NCI-H2171 treated with DMSO at 0.1 percent for 48 hours (cell line): ENCODE measurements at regions not wholly inside any gene's neighbourhood (a gene's known extent, or its start where the extent isn't known, plus 50 kb on each side); places are given as distances from the start of the nearest gene placed in this dataset.
"Not testable (repeated sequence)": the region's sequence is repeated elsewhere in the genome, so short reads cannot be mapped to it uniquely, and the experiment has no call there.

Source experiments
- DNase-seq: peaks from one replicate; lab custom pipeline; 2025; lab: John Stamatoyannopoulos, UW

- no peak for DNase-seq
Observed at GRCh38 chr3:24687671-24688070, 193.0 kb upstream of the THRB start.

- no peak for DNase-seq
Observed at GRCh38 chr3:24688446-24689148, 193.9 kb upstream of the THRB start.

- DNase-seq: no peak
Observed at GRCh38 chr3:24689353-24689752, 194.7 kb upstream of the THRB start.

GRCh38 chr3:24690777-24691176 is 196.1 kb upstream of the THRB start:
- no peak for DNase-seq

- not testable (repeated sequence) for DNase-seq
Observed at GRCh38 chr3:24699078-24699477, 204.4 kb upstream of the THRB start.

GRCh38 chr3:24704496-24704895 is 209.8 kb upstream of the THRB start:
- peak; percentile 58 for DNase-seq

GRCh38 chr3:24707936-24708335 is 213.3 kb upstream of the THRB start:
- DNase-seq: no peak

GRCh38 chr3:24709956-24710355 is 215.3 kb upstream of the THRB start:
- DNase-seq: no peak

GRCh38 chr3:24713516-24713915 is 218.9 kb upstream of the THRB start:
- DNase-seq: no peak

GRCh38 chr3:24714436-24714835 is 219.8 kb upstream of the THRB start:
- DNase-seq: no peak

GRCh38 chr3:24715171-24715792 is 220.6 kb upstream of the THRB start:
- DNase-seq: no peak

GRCh38 chr3:24722087-24722486 is 227.4 kb upstream of the THRB start:
- DNase-seq: no peak

GRCh38 chr3:24725514-24726255 is 231.0 kb upstream of the THRB start:
- no peak for DNase-seq

GRCh38 chr3:24726423-24726822 is 231.8 kb upstream of the THRB start:
- DNase-seq: no peak

GRCh38 chr3:24730173-24730572 is 235.5 kb upstream of the THRB start:
- DNase-seq: no peak

- DNase-seq: no peak
Observed at GRCh38 chr3:24734019-24734418, 239.4 kb upstream of the THRB start.

GRCh38 chr3:24736701-24737100 is 242.1 kb upstream of the THRB start:
- no peak for DNase-seq

- peak; percentile 86 for DNase-seq
Observed at GRCh38 chr3:24740326-24740725, 245.7 kb upstream of the THRB start.

GRCh38 chr3:24741506-24741905 is 246.9 kb upstream of the THRB start:
- no peak for DNase-seq

GRCh38 chr3:24748520-24748919 is 253.9 kb upstream of the THRB start:
- DNase-seq: no peak

GRCh38 chr3:24751020-24751419 is 256.4 kb upstream of the THRB start:
- no peak for DNase-seq

GRCh38 chr3:24756101-24756888 is 261.6 kb upstream of the THRB start:
- no peak for DNase-seq
